ENCODE measurements at regions not wholly inside any gene's neighbourhood (a gene's known extent, or its start where the extent isn't known, plus 50 kb on each side); places are given as distances from the start of the nearest gene placed in this dataset.
"Not testable (repeated sequence)": the region's sequence is repeated elsewhere in the genome, so short reads cannot be mapped to it uniquely, and the experiment has no call there.

DNA sequence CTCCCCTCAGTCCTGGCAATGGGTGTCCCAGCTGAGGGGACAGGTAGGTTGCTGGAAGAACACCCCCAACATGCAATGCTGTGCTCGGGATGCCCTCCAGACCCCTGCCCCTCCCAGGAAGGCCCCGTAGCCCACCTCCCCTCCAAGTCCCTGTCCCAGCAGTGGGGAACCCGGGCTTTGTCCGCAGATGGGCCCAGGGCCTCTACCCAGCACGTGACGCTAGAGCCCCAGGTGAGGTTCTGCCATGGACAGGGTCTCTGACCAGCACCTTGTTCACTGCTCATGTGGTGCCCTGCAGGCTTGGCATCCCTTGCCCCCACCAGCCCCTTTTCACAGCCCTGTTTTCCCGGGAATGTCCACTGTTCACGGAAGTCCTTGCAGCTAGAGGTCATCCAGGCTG, 220.0 kb upstream of the SGCG start:
- DNase-seq, result no peak

DNA sequence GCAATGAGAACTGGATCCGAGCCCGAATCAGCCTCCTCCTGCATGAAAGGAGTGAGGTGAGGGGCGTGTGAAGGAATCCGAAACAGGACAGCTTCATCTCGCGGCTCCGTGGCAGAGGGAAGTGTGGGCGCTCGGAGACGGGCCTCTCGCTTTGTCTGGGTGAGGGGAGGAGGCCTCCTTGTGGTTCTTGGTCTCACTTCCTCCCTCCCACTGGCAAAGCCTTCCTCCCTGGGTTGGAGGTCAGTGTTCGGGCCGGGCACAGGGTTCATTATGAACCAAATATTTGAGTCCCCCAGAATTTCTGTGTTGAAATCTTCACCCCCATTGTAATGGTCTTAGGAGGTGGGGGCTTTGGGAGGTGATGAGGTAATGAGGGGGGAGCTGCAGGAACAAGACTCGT, 219.4 kb upstream of the SGCG start:
- not testable (repeated sequence) for DNase-seq

DNA sequence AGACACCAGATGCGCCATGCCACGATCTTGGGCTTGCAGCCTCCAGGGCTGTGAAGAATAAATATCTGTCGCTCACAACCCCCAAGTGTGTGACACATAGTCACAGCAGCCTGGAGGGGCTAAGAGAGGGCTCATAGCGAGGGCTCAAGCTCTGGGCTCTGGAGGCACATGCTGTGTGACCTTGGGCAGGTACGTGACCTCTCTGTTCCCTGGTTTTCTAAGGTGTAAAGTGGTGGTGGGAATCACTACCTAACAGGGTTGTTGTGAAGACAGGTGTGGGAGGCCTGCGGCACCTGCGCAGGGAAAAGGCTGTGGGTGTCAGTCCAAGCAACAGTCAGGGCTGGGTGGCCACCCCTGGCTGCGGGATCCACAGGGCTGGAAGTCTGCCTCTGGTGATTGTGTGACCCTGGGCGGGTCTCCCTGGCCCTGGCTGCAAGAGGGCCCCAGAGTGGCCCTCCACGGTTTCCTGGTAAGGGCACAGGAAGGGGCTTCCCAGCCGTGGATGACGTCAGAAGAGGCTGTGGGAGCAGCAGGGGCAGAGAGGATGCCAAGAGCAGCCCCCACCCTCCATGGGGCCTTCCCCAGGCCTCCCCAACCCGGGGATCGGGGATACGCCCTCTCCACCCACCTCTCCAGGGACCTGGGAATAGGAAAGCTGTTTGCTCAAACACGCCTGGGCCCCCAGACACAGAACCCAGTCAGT, 218.8 kb upstream of the SGCG start:
- DNase-seq, result no peak

DNA sequence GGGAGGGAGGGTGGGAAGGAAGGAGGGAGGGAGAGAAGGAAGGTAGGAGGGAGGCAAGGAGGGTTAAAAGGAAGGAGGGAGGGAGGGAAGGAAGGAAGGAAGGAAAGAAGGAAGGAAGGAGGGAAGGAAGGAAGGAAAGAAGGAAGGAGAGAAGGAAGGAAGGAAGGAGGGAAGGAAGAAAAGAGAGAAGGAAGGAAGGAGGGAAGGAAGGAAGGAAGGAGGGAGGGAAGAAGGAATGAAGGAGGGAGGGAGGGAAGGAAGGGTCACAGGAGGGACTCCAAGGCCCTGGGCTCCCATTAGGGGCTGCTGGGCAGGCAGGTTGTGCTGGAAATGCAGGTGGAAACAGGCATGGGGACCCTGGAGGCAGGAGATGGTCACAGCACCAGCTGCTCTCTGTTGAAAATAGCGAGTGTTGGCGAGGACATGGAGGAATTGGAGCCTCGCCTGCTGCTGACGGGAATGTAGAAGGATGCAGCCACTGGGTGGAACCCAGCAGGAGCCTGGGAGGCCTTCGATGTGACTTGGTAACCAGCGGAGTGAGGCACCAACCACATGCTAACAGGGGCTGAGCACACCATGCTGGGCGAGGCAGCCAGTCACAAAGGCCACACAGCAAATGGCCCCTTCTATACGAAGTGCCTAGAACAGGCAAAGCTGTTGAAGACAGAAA, 217.3 kb upstream of the SGCG start:
- not testable (repeated sequence) for DNase-seq

DNA sequence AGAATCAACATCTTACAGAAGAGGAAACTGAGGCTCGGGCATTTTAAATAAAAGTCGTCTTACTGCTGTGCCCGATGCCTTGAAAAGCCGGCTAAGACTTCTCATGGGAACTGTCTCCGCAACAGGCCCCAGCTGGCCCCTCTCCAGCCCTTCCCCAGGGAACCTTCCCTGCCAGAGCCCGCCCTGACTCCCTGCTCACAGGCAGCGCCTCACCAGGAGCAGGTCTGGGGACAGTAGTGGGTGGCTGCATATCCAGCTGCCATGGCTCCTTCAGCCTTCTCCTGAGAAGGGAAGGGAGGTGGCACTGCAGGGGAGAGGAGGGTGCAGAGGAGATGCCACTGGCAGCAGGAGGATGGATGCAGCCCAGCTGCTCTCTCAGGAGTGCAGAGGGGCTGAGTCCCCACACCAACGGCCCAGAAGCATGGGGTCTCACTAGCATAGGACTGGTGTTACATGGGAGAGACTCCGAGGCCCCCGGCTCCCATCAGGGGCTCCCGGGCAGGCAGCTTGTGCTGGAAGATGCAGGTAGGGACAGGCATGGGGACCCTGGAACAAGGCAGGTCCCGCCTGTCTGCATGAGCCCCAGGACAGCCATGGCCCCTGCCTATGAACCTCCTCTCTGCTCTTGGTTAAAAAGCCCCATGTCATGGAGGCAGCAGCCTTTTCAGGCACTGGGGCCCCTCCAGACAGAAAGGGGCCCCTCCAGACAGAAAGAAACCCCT, 216.4 kb upstream of the SGCG start:
- DNase-seq, result no peak

DNA sequence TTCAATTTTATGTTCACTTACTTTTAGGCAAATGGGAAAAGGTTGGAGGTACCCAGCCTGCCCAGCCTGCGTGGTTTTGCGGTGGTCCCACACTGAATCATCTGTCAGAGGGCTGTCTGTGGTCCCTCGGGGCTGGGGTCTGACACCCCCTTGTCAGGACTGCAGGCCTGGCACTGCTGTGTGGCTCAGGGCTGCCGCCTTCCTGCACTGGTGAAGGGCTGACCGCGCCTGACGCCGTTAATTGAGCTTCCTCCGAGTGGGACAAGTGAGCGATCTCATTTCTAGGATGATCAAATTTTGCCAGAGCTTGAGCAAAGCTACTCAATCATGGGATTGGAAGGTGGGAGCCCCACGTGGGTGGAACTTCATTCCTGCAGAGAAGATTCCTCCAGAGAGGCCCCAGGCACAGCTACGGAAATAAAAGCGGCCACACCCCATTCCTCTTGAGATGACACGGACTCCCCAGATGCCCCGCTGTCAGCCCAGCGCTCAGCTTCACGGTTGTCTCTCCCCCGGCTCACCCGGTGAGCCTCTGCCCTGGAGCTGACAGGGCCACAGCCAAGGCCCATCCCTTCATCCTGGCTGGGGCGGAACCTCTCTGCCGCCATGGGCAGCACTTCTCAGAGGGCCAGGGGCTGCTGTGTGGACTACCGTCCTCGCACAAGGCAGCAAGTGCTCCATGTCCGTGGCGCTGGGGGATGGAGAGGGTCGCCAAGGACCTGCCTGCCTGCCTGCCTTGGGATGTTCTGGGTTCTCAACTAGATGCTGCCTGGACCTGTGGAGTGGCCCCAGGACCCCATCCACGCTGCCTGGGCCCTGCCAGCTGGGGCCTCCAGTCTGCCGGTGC, 215.5 kb upstream of the SGCG start:
- not testable (repeated sequence) for DNase-seq

DNA sequence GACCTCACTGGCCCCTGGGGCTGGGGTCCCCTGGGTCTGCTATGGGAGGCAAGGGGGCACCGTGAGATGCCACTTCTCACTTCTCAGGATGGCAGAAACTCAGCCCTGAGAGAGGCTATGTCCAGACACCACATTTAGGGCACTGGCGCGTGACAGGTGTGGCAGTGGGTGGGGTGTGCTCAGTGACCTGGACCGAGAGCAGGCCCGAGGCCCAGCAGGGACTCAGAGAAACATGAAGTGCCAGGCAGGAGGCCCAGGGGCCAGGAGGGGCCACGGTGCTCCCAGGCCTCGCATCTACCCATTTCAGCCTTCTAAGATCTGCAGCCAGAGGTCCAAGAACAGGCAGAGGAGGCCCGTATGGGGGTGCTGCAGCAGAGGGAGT, 214.9 kb upstream of the SGCG start:
- not testable (repeated sequence) for DNase-seq

DNA sequence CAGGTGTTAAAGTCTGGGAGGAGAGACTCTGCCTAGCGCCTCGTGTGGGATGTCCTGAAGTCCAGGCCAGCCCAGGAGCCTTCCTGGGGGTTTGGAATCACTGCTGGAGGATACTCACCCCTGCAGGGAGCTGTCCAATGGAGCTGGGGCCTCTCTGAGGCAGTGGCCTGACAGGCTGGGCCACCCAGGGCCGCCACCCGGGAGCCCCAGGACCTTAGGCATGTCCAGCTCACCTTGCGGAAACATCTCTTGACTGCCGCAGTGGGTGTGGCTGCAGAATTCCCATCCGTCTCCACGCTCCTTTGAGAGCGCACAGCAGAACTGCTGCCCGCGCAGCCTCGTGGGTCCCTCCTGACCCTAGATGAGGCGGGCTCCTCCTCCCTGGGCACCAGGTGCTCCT, 214.0 kb upstream of the SGCG start:
- not testable (repeated sequence) for DNase-seq

DNA sequence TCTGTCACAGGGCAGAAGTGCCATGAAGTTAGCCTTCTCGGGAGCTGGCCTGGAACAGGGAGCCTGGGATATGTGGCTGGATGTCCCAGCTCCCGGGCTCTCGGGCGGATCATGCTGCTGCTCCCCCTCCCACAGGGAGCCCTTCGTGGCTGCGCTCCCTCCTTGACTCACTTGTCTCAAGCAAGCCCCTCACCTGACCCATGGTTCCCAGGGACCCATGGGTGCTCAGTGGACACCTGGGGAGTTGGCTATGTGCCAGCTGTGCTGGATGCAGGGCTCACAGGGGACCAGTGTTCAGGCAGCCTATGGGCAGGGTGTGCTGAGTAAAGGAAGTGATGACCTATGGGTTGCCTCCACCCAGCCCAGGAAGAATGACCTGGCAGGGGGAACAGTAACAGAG, 213.1 kb upstream of the SGCG start:
- DNase-seq, result no peak

DNA sequence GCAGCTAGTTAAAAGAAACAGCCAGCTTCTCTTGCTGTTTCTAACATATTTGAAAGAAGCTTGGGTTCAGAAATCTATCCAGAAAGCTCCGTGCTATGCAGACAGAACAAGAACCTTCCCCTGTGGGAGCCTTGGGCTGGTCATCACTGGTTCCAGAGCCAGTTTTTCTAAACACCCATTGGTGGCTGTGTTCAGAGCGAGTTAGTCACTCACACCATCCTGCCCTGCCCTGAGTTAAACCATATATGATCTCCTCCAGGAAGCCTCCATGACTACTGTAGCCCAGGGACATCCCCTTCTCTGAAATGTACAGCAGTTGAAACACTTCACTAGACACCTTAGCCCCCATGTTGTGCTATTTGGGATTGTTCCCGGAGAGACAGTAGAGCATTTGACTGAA, 200.8 kb upstream of the SGCG start:
- no peak for DNase-seq

DNA sequence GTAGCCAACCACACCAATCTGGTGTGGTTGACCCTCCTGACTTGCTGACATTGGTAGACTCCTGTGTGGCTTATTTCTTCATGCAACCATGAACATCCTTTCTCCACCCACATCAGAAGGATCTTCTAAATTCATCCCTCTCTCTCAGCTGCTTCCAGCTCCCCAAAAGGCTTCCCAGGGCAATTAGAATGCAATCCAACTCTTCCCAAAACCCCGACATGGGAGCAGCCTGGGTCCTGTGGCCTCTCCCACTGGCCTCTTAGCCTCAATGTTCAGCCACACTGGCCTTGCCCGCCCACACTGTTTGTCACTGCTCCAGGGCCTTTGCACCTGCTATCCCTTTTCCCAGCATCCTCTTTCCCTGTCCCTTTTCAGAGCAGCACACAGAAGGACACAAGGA, 199.8 kb upstream of the SGCG start:
- no peak for DNase-seq

DNA sequence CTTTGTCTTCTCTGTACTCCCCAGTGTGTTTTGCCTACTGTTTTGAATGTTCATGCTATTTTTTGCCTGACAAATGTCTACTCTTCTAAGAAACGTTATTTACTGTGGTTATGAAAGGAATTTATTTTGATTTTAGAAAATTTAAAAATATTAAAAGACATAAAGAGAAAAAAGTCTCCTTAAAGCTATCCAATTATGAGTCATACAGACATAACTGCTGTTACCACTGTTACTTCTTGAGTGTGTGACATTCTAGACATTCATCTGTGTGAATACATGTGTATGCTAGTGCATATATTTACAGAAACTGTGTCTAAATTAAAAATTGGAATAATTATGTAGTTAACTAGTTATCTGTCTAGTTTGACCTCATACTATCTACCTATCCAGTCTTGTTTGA, 187.6 kb upstream of the SGCG start:
- no peak for DNase-seq

DNA sequence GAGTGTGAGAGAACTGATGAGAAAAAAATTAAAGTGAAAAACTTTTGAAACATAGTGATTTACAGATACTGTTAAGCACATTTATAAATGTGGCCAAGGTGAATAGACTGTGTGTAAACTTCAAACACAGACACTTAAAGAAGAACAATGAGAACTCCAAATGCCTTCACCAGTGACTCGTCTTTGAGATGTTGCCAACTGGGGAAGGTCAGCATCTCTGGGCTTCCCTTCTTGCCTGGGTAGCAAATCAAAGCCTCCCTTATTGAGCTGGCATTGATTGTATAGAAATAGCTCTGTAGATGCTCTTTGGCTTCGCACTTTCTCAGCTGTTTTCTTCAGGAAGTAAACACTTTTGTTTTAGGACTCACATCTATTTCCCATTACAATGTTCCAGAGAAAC, 177.3 kb upstream of the SGCG start:
- DNase-seq, result no peak

DNA sequence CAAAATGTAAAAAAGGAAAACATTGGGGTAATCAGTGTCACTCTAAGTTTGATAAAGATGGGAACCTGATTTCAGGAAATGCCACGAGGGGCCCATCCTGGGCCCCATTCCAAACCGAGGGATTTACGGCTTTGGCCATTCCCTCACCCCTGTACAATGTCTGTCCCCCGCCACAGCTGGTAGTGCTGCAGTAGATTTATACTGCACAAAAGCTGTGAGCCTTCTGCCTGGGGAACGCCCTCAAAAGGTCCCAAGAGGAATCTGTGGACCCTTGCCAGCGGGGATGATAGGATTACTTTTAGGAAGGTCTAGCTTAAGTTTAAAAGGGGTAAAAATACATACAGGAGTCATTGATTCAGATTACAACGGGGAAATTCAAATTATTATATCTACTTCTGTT, 173.4 kb upstream of the SGCG start:
- no peak for DNase-seq

DNA sequence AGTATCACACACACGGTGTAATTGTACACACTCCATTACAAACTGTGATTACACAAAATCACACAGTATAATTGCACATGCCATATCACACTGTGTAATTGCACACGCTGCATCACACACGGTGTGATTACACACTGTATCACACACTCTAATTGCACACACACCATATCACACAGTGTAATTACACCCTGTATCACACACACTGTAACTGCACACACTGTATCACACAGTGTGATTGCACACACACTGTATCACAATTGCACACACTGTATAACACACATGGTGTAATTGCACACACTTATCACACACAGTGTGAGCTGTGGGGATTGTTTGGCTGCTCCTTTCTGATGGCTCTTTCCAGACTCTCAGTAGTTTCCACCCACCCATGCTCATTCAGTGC, 162.6 kb upstream of the SGCG start:
- DNase-seq, result no peak

DNA sequence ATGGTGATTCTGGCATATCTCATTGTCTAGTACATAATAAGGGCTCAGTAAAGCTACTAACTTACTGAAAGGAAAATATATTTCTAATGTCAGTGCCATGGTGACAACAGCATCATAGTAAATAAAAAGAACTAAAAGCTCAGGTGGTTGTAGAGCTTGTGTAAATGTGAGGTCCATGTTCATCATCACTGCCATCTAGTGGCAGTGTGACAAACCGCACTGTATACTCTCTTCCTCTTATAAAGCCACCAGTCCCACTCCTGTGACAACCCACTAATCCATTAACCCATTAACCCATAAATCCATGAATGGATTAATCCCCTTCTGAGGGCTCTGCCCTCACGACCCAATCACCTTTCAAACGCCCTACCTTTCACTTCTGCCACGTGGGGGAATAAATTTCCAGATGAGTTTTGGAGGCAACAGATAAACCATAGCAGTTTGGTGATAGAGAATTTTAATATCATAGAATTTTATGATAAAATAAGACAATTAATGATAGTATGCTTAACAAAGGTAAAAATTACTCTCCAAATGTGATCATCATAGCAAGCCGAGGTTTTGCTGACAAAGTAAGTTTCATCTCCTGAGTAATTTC, 160.4 kb upstream of the SGCG start:
- peak; percentile 0 for DNase-seq

DNA sequence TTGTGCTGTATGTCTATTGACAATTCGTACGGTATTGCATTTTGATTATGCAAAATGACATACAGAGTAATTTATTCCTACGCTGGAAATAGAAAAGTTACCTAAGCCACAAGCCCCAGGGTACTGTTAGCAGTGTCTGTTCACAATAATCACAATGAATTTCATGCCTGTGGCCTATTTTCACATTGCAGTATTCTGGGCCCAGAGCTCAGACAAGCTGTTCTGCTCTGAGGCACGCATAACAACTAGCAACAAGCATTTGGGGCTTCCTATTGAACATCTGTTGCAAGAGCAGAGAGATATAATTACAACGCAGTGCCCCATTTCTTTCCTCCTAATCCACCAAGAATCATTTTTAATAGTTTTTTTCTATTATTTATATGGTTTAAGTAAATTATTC, 158.9 kb upstream of the SGCG start:
- DNase-seq, result no peak

DNA sequence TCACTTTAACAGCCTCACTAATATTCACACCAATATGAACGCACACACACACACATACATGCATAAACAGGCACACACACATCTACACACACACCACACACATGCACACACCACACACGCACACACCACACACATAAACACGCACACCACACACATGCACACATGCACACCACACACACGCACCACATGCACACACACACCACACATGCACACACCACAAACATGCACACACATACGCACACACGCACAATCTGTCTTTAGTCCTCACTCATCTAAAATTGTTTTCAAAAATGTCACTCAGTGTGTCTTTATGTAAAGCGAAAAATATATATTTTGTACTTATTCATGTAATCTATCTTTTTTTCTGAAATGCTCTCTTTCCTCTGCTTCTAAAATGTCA, 158.1 kb upstream of the SGCG start:
- DNase-seq, result no peak

DNA sequence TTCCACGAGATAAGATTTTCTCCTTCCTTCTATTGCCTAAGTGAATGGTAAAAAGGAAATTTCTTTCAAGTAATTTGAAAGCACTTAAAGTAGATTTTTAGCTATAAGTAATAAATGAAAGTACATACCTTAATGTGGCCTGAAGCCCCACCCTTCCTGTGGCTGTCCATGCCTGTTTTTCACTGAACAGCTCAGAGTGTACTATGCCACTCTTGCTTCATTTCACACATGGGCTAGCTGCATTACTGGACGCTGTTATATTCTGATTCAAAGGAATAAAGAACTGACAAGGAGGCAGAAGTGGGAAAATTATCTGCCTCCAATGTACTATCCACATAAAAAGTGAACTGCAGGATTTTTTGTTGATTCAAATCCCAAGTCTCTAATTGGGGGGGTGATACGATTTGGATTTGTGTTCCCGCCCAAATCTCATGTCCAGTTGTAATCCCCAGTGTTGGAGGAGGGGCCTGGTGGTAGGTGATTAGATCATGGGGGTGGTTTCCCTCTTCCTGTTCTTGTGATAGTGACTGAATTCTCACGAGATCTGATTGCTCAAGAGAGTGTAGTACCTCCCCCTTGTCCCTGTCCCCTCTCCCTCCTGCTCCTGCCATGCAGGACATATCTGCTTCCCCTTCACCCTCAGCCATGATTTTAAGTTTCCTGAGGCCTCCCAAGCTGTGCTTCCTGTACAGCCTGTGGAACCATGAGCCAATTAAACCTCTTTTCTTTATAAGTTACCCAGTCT, 154.7 kb upstream of the SGCG start:
- no peak for DNase-seq

DNA sequence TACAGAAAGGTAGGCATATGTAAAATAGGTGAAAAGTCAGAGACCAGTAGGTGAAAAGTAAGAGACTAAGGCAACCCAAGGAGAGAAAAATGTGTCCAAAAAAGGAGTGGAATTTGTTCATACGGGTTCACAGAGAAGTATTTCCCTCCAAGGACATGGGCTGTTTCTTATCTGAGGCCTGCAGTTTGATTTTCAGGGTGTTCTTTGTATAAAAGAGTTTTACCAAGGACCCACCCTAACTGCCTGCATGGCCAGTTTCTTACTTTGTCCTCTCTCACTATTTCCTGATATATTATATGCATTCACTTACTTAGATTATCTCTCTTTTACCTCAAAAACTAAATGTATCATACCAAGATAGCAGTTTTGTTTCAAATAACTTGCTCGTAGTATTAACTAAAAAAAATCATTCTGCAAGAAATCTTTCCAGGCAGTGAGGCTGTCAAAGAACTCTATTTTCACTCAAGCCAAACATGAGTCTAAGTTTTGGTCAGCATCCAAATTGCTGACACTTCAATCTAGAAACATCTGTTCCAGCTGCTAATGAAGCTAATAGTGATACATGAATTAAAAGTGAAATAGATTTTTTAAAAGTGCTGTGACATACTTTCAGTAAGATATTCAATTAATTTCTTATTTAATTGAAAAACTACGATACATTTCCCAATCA, 141.4 kb upstream of the SGCG start:
- DNase-seq, result no peak

DNA sequence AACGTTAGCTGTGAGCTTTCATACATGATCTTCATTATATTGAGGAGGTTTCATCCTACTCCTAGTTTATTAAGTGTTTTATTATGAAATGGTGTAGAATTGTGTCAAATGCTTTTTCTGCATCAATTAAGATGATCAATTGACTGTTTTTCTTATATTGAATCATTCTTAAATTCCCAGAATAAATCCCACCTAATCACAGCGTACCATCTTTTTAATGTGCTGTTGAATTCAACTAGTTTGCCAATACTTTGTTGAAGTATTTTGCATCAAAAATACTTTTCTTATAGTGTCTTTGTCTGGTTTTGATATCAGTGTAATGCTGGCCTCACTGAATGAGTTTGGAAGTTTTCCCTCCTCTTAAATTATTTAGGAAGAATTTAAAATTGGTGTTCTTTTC, 138.6 kb upstream of the SGCG start:
- DNase-seq, result no peak

DNA sequence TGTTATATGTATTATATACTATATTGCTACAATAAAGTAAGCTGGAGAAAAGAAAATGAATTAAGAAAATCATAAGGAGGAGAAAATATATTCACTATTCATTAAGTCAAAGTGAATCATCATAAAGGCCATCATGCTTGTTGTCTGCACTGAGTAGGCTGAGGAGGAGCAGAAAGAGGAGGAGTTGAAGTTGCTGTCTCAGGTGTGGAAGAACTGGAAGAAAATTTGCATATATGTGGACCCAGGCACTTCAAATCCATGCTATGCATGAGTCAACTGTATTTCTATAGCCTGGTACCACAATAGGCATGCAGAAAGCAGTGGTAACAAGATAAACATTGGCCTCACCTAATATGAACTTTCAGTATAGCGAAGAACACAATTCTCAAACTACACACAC, 135.9 kb upstream of the SGCG start:
- DNase-seq, result no peak

Data from DMS79 (cell line).